GM23338 (cell line): ENCODE measurements at regions not wholly inside any gene's neighbourhood (a gene's known extent, or its start where the extent isn't known, plus 50 kb on each side); places are given as distances from the start of the nearest gene placed in this dataset.

Experiments
- ATAC-seq: fragments of 200-7000 bp; cut with Tn5 transposase; 3 replicates; pipeline ENCODE4 v1.9.1; 2020
- DNase-seq: peaks from one replicate; pipeline ENCODE4 v3.0.0-alpha.2; 2015; ENCODE audit warnings: low spot score
- H2AFZ ChIP-seq: fragments of 200-600 bp; sonication (generic); 2 replicates; pipeline ENCODE4 v1.8.0; 2016; ENCODE audit warnings: antibody characterized with exemption, mild to moderate bottlenecking, moderate library complexity
- H3F3A ChIP-seq: fragments of 200-600 bp; sonication (generic); replicated peaks from 2 replicates; pipeline ENCODE4 v1.8.0; 2017; ENCODE audit warnings: antibody characterized with exemption, mixed run types, low read depth
- H3K27ac ChIP-seq: fragments of 200-600 bp; sonication (generic); 2 replicates; pipeline ENCODE4 v1.6.1; 2016; ENCODE audit warnings: low read depth
- H3K27me3 ChIP-seq: fragments of 200-600 bp; sonication (generic); 2 replicates; pipeline ENCODE4 v1.8.0; 2016; ENCODE audit warnings: mild to moderate bottlenecking, mixed run types, moderate library complexity; ENCODE audit not compliant: insufficient read depth
- H3K36me3 ChIP-seq: fragments of 200-600 bp; sonication (generic); 2 replicates; pipeline ENCODE4 v1.8.0; 2016; ENCODE audit warnings: mild to moderate bottlenecking; ENCODE audit not compliant: insufficient read depth
- H3K4me1 ChIP-seq: fragments of 200-600 bp; sonication (generic); 2 replicates; pipeline ENCODE4 v1.8.0; 2016; ENCODE audit warnings: mild to moderate bottlenecking, moderate library complexity; ENCODE audit not compliant: insufficient read depth
- H3K4me2 ChIP-seq: fragments of 200-600 bp; sonication (generic); 2 replicates; pipeline ENCODE4 v1.7.1; 2017; ENCODE audit warnings: mixed run types
- H3K4me3 ChIP-seq: fragments of 200-600 bp; sonication (generic); 2 replicates; pipeline ENCODE4 v1.6.1; 2016; ENCODE audit warnings: mixed run types
- H3K79me2 ChIP-seq: fragments of 200-600 bp; sonication (generic); replicated peaks from 2 replicates; pipeline ENCODE4 v1.8.0; 2017; ENCODE audit warnings: mild to moderate bottlenecking; ENCODE audit not compliant: insufficient read depth
- H3K9me2 ChIP-seq: fragments of 200-600 bp; sonication (generic); 2 replicates; pipeline ENCODE4 v1.8.0; 2017; ENCODE audit not compliant: insufficient read depth
- H4K20me1 ChIP-seq: fragments of 200-600 bp; sonication (generic); replicated peaks from 2 replicates; pipeline ENCODE4 v1.8.0; 2017; ENCODE audit warnings: mild to moderate bottlenecking; ENCODE audit not compliant: insufficient read depth
- H3K27ac Mint-ChIP-seq: 2 replicates; pipeline ENCODE4 v1.8.0; 2020; ENCODE audit warnings: inconsistent platforms, mild to moderate bottlenecking, moderate library complexity, mixed read lengths
- H3K27me3 Mint-ChIP-seq: 3 replicates; pipeline ENCODE4 v1.8.0; 2022; ENCODE audit warnings: low read depth, mild to moderate bottlenecking, moderate library complexity, mixed read lengths, inconsistent platforms; ENCODE audit not compliant: insufficient read depth, poor library complexity
- H3K36me3 Mint-ChIP-seq: 3 replicates; pipeline ENCODE4 v1.8.0; 2021; ENCODE audit warnings: low read depth, mild to moderate bottlenecking, inconsistent platforms, moderate library complexity, mixed read lengths
- H3K4me1 Mint-ChIP-seq: 3 replicates; pipeline ENCODE4 v1.8.0; 2020; ENCODE audit warnings: mild to moderate bottlenecking, inconsistent platforms, mixed read lengths
- H3K4me3 Mint-ChIP-seq: 3 replicates; pipeline ENCODE4 v1.8.0; 2021; ENCODE audit warnings: moderate library complexity, mild to moderate bottlenecking, inconsistent platforms, mixed read lengths
- H3K9me3 Mint-ChIP-seq: 3 replicates; pipeline ENCODE4 v1.8.0; 2020; ENCODE audit warnings: moderate library complexity, mild to moderate bottlenecking, inconsistent platforms, mixed read lengths
- CTCF ChIP-seq, 2 experiments: fragments of 200-600 bp in 1 of 2; sonication (generic) in 1 of 2; conservative IDR thresholded peaks; 2 replicates each; pipeline versions ENCODE4 v1.5.1 to v1.6.1; 2016 to 2017; ENCODE audit warnings: antibody characterized with exemption in 2 of 2, low read depth in 2 of 2, mild to moderate bottlenecking in 2 of 2, moderate library complexity in 1 of 2
- ETS1 ChIP-seq: IDR thresholded peaks from 2 replicates; pipeline ENCODE4 v1.6.1; 2016; ENCODE audit warnings: antibody characterized with exemption
- JUNB ChIP-seq: IDR thresholded peaks from one replicate; pipeline ENCODE4 v1.6.1; 2016; ENCODE audit warnings: antibody characterized with exemption; ENCODE audit not compliant: unreplicated experiment
- STAT1 ChIP-seq: IDR thresholded peaks from one replicate; pipeline ENCODE4 v1.6.1; 2016; ENCODE audit warnings: antibody characterized with exemption; ENCODE audit not compliant: unreplicated experiment
- ZNF462 ChIP-seq: fragments of 250-450 bp; sonication (Bioruptor Pico); IDR thresholded peaks from 2 replicates; pipeline ENCODE4 v1.5.0; 2020; ENCODE audit warnings: mild to moderate bottlenecking, moderate library complexity

- Mint-ChIP-seq H3K27ac (no peak overlapping the region), H3K27me3 (no peaks in the 10 kb centered on the region), H3K9me3 (no peaks in the 10 kb centered on the region), H3K4me1 (peaks cover 6% of the 10 kb centered on the region; the same call in 2 of the 3 replicates), H3K4me3 (no peak overlapping the region), H3K36me3 (no peaks in the 10 kb centered on the region)
- no peaks in the 10 kb centered on the region for H3K27me3 ChIP-seq
- H3K27ac ChIP-seq: no peak overlapping the region
- ATAC-seq: no peak
- no peaks in the 10 kb centered on the region for H3K79me2 ChIP-seq
- no peak overlapping the region for H2AFZ ChIP-seq
- no peaks in the 10 kb centered on the region for H3K4me1 ChIP-seq
- H3F3A ChIP-seq: no peaks in the 10 kb centered on the region
- no peak overlapping the region for H3K4me2 ChIP-seq
- H4K20me1 ChIP-seq: no peaks in the 10 kb centered on the region
- TF ChIP-seq ETS1: no peak
- TF ChIP-seq JUNB: no peak
- no peak for TF ChIP-seq ZNF462 (CRISPR knock-in tag)
- TF ChIP-seq STAT1: no peak
- no peak for TF ChIP-seq CTCF (conservative IDR thresholded peaks at IDR 0.05; ENCODE audit: low read depth in 2 of 2)
- no peaks in the 10 kb centered on the region for H3K9me2 ChIP-seq
- no peak for DNase-seq
- no peaks in the 10 kb centered on the region for H3K36me3 ChIP-seq
- H3K4me3 ChIP-seq: no peak overlapping the region
Observed at GRCh38 chr7:114342431-114343179, 72.0 kb upstream of the FOXP2 start.
